BLaER1 (cell line): ENCODE measurements at regions not wholly inside any gene's neighbourhood (a gene's known extent, or its start where the extent isn't known, plus 50 kb on each side); places are given as distances from the start of the nearest gene placed in this dataset.
"Not testable (repeated sequence)": the region's sequence is repeated elsewhere in the genome, so short reads cannot be mapped to it uniquely, and the experiment has no call there.

Experiments
- H3K27ac ChIP-seq: shearing (Covaris generic); formaldehyde crosslinking; 2 replicates; pipeline ENCODE4 v1.8.1; 2022
- H3K27me3 ChIP-seq: shearing (Covaris generic); formaldehyde crosslinking; 2 replicates; pipeline ENCODE4 v1.8.1; 2022
- H3K36me3 ChIP-seq: shearing (Covaris generic); formaldehyde crosslinking; 2 replicates; pipeline ENCODE4 v1.8.1; 2022
- H3K4me1 ChIP-seq: shearing (Covaris generic); formaldehyde crosslinking; 2 replicates; pipeline ENCODE4 v1.8.1; 2022
- H3K4me2 ChIP-seq: shearing (Covaris generic); formaldehyde crosslinking; 2 replicates; pipeline ENCODE4 v1.8.1; 2022
- H3K4me3 ChIP-seq: shearing (Covaris generic); formaldehyde crosslinking; 2 replicates; pipeline ENCODE4 v1.8.1; 2022
- H3K9ac ChIP-seq: shearing (Covaris generic); formaldehyde crosslinking; 2 replicates; pipeline ENCODE4 v1.8.1; 2022
- H3K9me3 ChIP-seq: shearing (Covaris generic); formaldehyde crosslinking; 2 replicates; pipeline ENCODE4 v1.8.1; 2022
- H4K20me1 ChIP-seq: shearing (Covaris generic); formaldehyde crosslinking; 2 replicates; pipeline ENCODE4 v1.8.1; 2022
- Cebpa-rat ChIP-seq: shearing (Covaris generic); IDR thresholded peaks from 2 replicates; pipeline ENCODE4 v1.8.1; 2022

DNA sequence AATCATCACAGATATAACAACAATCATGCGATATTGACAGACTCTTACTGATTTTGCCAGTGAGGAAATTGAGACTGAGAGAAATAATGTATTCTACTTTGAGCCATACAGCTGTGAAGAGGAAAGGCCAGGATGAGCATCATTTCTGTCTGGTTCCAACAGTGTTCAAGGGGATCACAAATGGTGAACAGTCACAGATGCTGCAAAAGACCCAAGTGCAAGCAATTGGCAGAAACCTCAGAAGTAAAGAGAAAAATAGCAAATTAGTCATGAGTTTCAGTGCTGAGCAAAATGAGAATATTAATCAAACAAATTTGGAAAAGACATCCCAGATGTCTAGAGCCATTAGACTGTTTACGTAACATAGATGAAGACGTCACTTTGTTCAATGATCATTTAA, 114.1 kb downstream of the RAB38 start:
- no peak for TF ChIP-seq Cebpa-rat
- Histone ChIP-seq H3K27ac (no peak overlapping the region), H3K4me1 (no peaks in the 10 kb centered on the region), H3K9me3 (no peaks in the 10 kb centered on the region), H3K36me3 (no peaks in the 10 kb centered on the region), H3K4me3 (no peak overlapping the region), H3K27me3 (no peaks in the 10 kb centered on the region), H3K9ac (no peak overlapping the region), H4K20me1 (no peaks in the 10 kb centered on the region), H3K4me2 (no peak overlapping the region)

DNA sequence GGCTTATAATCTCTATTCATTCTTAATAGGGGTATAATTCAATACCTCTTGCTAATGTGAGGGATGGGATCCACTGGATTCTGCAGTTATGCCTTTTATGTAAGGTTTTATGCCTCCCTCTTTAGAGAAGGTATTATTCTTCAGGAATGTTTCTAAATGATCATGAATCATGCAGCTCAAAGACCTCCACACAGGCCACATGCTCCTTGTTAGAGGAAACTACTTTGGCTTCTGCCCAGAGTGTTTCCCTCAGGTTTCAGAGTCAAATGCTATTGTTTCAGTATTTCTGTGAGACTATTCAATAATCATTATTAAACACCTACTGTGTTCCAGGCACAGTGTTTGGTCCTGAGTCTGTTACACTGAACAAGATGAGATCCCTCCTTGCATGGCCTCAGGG, 115.9 kb downstream of the RAB38 start:
- Histone ChIP-seq H3K4me2 (no peak overlapping the region), H3K4me1 (no peaks in the 10 kb centered on the region), H3K4me3 (no peak overlapping the region), H3K27ac (no peak overlapping the region), H3K9ac (no peak overlapping the region), H3K36me3 (no peaks in the 10 kb centered on the region), H3K27me3 (no peaks in the 10 kb centered on the region), H3K9me3 (no peaks in the 10 kb centered on the region), H4K20me1 (no peaks in the 10 kb centered on the region)
- no peak for TF ChIP-seq Cebpa-rat

DNA sequence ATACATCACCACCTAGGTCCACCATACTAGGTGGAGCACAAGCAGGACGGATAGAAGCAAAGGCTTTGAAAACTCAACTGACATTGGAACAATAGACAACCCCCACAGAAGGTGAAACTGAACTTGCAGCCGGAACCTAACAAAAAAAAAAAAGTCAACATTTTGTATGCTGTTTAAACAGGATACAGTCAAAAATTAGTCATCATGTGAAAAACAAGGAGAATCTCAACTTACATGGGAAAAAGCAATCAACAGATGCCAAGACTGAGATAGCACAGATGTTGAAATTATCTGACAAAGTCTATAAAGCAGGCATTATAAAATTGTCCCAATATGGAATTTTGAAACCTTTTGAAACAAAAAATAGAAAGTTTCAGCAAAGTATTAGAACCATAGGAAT, 123.8 kb downstream of the RAB38 start:
- H3K27ac ChIP-seq: no peak overlapping the region
- peaks cover 4% of the 10 kb centered on the region; the same call in 1 of the 2 replicates for H3K4me1 ChIP-seq

DNA sequence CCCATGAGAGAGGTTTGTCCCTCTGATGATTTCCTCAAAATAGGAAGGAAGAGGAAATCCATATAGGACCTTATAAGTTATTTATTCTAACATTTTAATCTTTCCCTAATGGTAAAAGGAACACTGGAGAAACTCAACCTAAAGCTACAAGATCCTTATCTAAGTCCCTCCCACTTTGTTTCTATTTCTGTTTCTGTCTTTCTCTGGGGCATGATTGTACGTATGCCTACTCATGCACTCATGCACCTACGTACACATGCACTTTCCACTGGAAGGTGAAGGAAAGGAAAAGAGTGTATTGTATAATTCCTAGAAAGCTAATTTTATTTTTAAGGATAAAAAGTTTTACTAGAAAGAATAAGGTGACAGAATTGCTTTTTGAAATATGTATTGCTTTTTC, 125.0 kb downstream of the RAB38 start:
- H3K4me2 ChIP-seq: no peak overlapping the region
- no peaks in the 10 kb centered on the region for H4K20me1 ChIP-seq
- peaks cover 4% of the 10 kb centered on the region; the same call in 1 of the 2 replicates for H3K4me1 ChIP-seq
- no peaks in the 10 kb centered on the region for H3K9me3 ChIP-seq
- no peaks in the 10 kb centered on the region for H3K36me3 ChIP-seq
- H3K4me3 ChIP-seq: no peak overlapping the region
- no peaks in the 10 kb centered on the region for H3K27me3 ChIP-seq
- no peak overlapping the region for H3K9ac ChIP-seq
- H3K27ac ChIP-seq: no peak overlapping the region
- TF ChIP-seq Cebpa-rat: no peak

More for the DNA sequence above, 123.8 kb downstream of the RAB38 start:
- H3K9ac ChIP-seq: no peak overlapping the region
- no peaks in the 10 kb centered on the region for H3K27me3 ChIP-seq
- TF ChIP-seq Cebpa-rat: no peak
- H3K4me2 ChIP-seq: no peak overlapping the region
- no peaks in the 10 kb centered on the region for H3K9me3 ChIP-seq
- no peaks in the 10 kb centered on the region for H3K36me3 ChIP-seq
- no peaks in the 10 kb centered on the region for H4K20me1 ChIP-seq
- no peak overlapping the region for H3K4me3 ChIP-seq

DNA sequence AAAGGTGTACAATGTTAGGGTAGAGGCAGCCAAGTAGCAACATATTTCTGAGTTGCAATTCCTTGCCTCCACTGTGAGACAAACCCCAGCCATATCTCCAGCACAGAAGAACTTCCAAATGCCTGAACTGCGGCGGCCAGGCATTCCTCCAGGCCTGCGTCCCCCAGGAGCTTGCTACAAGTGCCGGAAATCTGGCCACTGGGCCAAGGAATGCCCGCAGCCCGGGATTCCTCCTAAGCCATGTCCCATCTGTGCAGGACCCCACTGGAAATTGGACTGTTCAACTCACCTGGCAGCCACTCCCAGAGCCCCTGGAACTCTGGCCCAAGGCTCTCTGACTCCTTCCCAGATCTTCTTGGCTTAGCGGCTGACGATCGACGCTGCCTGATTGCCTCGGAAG, 130.0 kb downstream of the RAB38 start:
- not testable (repeated sequence) for H4K20me1 ChIP-seq, H3K9me3 ChIP-seq, H3K27ac ChIP-seq, H3K27me3 ChIP-seq, H3K4me1 ChIP-seq, H3K9ac ChIP-seq, H3K36me3 ChIP-seq, H3K4me3 ChIP-seq, H3K4me2 ChIP-seq

DNA sequence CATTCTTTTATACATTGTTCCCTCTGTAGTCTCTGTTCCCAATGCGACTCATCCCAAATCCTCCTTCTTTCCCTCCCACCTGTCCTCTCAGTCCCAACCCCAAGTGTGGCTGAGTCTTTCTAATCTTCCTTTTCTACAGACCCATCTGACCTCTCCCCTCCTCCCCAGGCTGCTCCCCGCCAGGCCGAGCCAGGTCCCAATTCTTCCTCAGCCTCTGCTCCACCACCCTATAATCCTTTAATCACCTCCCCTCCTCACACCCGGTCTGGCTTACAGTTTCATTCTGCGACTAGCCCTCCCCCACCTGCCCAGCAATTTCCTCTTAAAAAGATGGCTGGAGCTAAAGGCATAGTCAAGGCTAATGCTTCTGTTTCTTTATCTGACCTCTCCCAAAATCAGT, 130.6 kb downstream of the RAB38 start:
- not testable (repeated sequence) for H3K36me3 ChIP-seq, H3K9ac ChIP-seq, H3K4me1 ChIP-seq, H3K9me3 ChIP-seq, H4K20me1 ChIP-seq, H3K27ac ChIP-seq, H3K27me3 ChIP-seq, H3K4me2 ChIP-seq, H3K4me3 ChIP-seq

DNA sequence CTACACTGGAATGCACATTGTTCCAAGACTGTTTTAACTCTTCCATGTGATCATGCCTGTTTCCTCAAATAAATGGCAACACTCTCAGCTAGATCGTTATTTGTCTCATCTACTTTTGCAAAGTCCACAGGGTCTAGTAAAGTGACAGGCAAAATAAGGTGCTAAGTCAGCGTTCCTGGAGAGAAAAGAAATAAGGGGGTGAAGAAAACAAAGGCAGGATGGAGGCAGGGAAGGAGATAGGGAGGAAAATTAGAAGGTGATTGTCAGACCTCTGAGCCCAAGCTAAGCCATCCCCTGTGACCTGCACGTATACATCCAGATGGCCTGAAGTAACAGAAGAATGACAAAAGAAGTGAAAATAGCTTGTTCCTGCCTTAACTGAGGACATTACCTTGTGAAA, 132.1 kb downstream of the RAB38 start:
- no peaks in the 10 kb centered on the region for H3K27me3 ChIP-seq

DNA sequence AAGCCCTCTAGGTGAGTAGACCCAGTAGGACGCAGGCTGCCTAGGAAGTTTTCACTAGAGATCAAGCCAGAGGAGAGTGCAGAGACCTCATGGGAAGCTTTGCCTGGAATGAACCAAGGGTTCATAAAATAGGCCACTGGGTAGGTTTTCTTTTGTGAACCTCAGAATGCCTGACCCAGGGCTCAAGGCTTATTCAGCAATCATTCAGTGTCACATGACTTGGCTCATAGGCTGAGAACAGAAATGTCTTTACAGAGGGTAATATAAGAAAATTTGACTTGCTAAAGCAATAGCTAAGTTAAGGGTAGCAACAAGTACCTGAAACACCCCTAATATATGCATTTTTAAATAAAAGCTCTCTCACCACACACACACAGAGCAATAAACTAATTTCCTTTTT, 132.6 kb downstream of the RAB38 start:
- no peaks in the 10 kb centered on the region for H4K20me1 ChIP-seq
- H3K4me2 ChIP-seq: no peak overlapping the region
- no peaks in the 10 kb centered on the region for H3K9me3 ChIP-seq
- no peaks in the 10 kb centered on the region for H3K4me1 ChIP-seq
- TF ChIP-seq Cebpa-rat: no peak
- H3K27me3 ChIP-seq: no peaks in the 10 kb centered on the region
- H3K4me3 ChIP-seq: no peak overlapping the region
- no peak overlapping the region for H3K9ac ChIP-seq
- H3K27ac ChIP-seq: no peak overlapping the region
- H3K36me3 ChIP-seq: no peaks in the 10 kb centered on the region

More for the DNA sequence above, 132.1 kb downstream of the RAB38 start:
- Histone ChIP-seq H3K36me3 (no peaks in the 10 kb centered on the region), H3K27ac (no peak overlapping the region), H3K4me3 (no peak overlapping the region), H4K20me1 (no peaks in the 10 kb centered on the region), H3K4me1 (no peaks in the 10 kb centered on the region), H3K9me3 (no peaks in the 10 kb centered on the region), H3K4me2 (no peak overlapping the region), H3K9ac (no peak overlapping the region)
- TF ChIP-seq Cebpa-rat: no peak

DNA sequence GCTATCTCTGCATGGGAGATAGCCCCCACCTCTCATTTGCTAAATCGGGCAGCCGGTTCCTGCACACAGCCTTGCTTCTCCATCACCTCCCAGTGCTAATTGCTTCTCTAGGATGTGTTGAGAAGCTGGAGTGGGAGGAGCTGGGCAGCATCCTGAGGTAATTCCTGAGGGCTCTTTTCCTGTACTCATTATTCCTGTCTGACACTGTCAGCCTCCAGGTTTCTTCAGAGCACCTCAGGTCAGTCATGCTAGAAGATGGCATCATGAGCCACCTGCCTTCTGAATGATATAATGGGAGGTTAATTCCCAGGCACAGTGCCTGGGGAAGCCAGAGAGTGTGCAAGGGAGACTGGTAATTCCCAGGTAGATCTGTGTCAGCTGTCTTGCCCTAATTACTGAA, 133.0 kb downstream of the RAB38 start:
- no peak for TF ChIP-seq Cebpa-rat
- no peak overlapping the region for H3K4me3 ChIP-seq

DNA sequence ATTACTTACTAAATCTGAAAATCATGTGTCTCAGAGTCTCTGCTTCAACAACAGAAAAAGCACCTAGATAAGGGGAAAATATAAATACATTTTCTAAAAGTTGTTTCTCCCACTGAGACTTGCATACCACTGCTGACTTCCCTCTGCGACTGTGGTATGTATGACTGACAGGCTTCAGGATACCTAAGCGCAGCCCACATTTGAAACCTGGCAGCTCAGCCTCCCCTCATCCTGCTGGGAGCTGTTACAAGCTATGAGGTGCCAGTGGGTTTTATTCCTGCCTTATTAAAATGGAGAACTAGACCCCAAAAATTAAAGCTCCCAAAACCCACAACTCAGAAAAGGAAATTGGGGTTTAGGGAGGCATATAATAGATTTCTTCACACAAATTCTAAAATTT, 133.6 kb downstream of the RAB38 start:
- Histone ChIP-seq H3K4me2 (no peak overlapping the region), H3K27me3 (no peaks in the 10 kb centered on the region), H3K9me3 (no peaks in the 10 kb centered on the region), H3K27ac (no peak overlapping the region), H3K4me3 (no peak overlapping the region), H3K36me3 (no peaks in the 10 kb centered on the region), H4K20me1 (no peaks in the 10 kb centered on the region), H3K4me1 (no peaks in the 10 kb centered on the region), H3K9ac (no peak overlapping the region)
- TF ChIP-seq Cebpa-rat: no peak

More for the DNA sequence above, 133.0 kb downstream of the RAB38 start:
- Histone ChIP-seq H3K4me2 (no peak overlapping the region), H4K20me1 (no peaks in the 10 kb centered on the region), H3K27ac (no peak overlapping the region), H3K36me3 (no peaks in the 10 kb centered on the region), H3K9ac (no peak overlapping the region), H3K4me1 (no peaks in the 10 kb centered on the region), H3K27me3 (no peaks in the 10 kb centered on the region), H3K9me3 (no peaks in the 10 kb centered on the region)

DNA sequence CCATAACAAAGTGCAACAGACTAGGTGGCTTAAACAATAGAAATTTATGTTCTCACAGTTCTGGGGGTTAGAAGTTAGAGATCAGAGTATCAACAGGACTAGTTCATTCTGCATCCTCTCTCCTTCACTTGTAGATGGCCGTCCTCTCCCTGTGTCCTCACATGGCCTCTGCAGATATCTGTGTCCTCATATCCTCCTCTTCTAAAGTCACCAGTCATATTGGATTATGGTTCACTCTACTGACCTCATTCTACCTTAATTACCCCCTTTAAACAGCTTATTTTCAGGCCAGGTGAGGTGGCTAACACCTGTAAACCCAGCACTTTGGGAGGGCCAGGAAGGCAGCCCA, 135.1 kb downstream of the RAB38 start:
- H3K27me3 ChIP-seq: no peaks in the 10 kb centered on the region
- H3K27ac ChIP-seq: no peak overlapping the region
- H3K4me2 ChIP-seq: no peak overlapping the region
- H3K9ac ChIP-seq: no peak overlapping the region
- H3K36me3 ChIP-seq: no peaks in the 10 kb centered on the region
- no peaks in the 10 kb centered on the region for H3K9me3 ChIP-seq
- no peaks in the 10 kb centered on the region for H3K4me1 ChIP-seq
- no peak for TF ChIP-seq Cebpa-rat
- no peak overlapping the region for H3K4me3 ChIP-seq
- no peaks in the 10 kb centered on the region for H4K20me1 ChIP-seq
